ENCODE measurements at regions not wholly inside any gene's neighbourhood (a gene's known extent, or its start where the extent isn't known, plus 50 kb on each side); places are given as distances from the start of the nearest gene placed in this dataset.

- FAIRE-seq (no peak), DNase-seq (ENCODE audit: insufficient read length, low spot score) (no peak)
- TF ChIP-seq, protein P1, sequence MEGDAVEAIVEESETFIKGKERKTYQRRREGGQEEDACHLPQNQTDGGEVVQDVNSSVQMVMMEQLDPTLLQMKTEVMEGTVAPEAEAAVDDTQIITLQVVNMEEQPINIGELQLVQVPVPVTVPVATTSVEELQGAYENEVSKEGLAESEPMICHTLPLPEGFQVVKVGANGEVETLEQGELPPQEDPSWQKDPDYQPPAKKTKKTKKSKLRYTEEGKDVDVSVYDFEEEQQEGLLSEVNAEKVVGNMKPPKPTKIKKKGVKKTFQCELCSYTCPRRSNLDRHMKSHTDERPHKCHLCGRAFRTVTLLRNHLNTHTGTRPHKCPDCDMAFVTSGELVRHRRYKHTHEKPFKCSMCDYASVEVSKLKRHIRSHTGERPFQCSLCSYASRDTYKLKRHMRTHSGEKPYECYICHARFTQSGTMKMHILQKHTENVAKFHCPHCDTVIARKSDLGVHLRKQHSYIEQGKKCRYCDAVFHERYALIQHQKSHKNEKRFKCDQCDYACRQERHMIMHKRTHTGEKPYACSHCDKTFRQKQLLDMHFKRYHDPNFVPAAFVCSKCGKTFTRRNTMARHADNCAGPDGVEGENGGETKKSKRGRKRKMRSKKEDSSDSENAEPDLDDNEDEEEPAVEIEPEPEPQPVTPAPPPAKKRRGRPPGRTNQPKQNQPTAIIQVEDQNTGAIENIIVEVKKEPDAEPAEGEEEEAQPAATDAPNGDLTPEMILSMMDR (IDR thresholded peaks at IDR 0.05; ENCODE audit: insufficient read depth, missing control alignments): no peak
Measured at GRCh38 chr12:81000831-81001230, 63.1 kb upstream of the LIN7A start.

DNA sequence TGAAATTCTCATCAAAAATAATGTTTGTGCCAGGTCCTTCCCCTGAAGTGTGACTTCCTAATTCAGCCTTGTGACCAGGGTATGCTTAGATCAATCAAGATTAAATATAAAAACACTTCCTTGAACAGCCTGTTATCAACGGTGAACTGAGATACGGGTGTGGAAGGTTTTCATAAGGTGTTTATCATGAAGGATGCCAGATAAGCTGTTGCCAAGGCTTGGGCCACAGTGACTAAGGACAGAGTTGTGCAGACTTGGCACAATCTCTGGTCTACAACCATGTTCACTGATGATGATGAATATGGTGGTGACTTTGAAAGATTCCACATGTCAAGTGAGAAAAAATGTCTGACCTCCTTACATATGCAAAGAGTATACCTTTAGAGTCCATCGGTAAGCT, 51.3 kb upstream of the LIN7A start:
- FAIRE-seq (no peak), DNase-seq (ENCODE audit: insufficient read length, low spot score) (no peak)
- TF ChIP-seq, protein P1 (IDR thresholded peaks at IDR 0.05; ENCODE audit: insufficient read depth, missing control alignments): no peak

Measured in D721Med (cell line).